IMR-90 (cell line): ENCODE measurements at regions not wholly inside any gene's neighbourhood (a gene's known extent, or its start where the extent isn't known, plus 50 kb on each side); places are given as distances from the start of the nearest gene placed in this dataset.

Experiments used
- ATAC-seq: fragments of 200-7000 bp; cut with Tn5 transposase; 2 replicates; pipeline ENCODE4 v1.9.1; 2020; ENCODE audit warnings: low read depth, mild to moderate bottlenecking, moderate library complexity
- BruUV-seq: library from RNA; stranded (reverse); fragments of 400-500 nt; replicated peaks from 2 replicates; lab custom pipeline; 2021; lab: Mats Ljungman, UMichigan
- CTCF ChIA-PET: fragments of 300-600 bp; formaldehyde crosslinking; extraction: SDS; loops from one replicate; lab custom pipeline; 2021; ENCODE audit warnings: antibody characterized with exemption; lab: Yijun Ruan, JAX
- POLR2A ChIA-PET: fragments of 300-600 bp; sonication (Branson Sonifier 250); formaldehyde crosslinking; loops from one replicate; lab custom pipeline; 2022; ENCODE audit warnings: antibody characterized with exemption; ENCODE audit not compliant: unreplicated experiment; lab: Charles Lee
- DNase-seq: peaks from one replicate; pipeline ENCODE4 v3.0.0; 2013
- H2AFZ ChIP-seq: replicated peaks from 2 replicates; pipeline ENCODE3; 2013; ENCODE audit warnings: low read length, mild to moderate bottlenecking; ENCODE audit not compliant: poor library complexity
- H2AK5ac ChIP-seq: 2 replicates; pipeline ENCODE4 v1.6.1; 2013; ENCODE audit warnings: low read depth, low read length, inconsistent platforms
- H2AK9ac ChIP-seq: replicated peaks from 2 replicates; pipeline ENCODE3; 2013; ENCODE audit warnings: mild to moderate bottlenecking, low read depth, low read length, moderate library complexity; ENCODE audit not compliant: poor library complexity
- H2BK120ac ChIP-seq: 2 replicates; pipeline ENCODE4 v1.6.1; 2013; ENCODE audit warnings: low read depth, low read length, inconsistent platforms
- H2BK15ac ChIP-seq: 3 replicates; pipeline ENCODE4 v1.6.1; 2013; ENCODE audit warnings: low read depth, low read length, inconsistent platforms
- H2BK20ac ChIP-seq: 2 replicates; pipeline ENCODE4 v1.6.1; 2013; ENCODE audit warnings: low read depth, mild to moderate bottlenecking, inconsistent platforms, low read length, moderate library complexity
- H2BK5ac ChIP-seq: 2 replicates; pipeline ENCODE4 v1.6.1; 2013; ENCODE audit warnings: mild to moderate bottlenecking, low read depth, low read length, inconsistent platforms; ENCODE audit not compliant: poor library complexity, severe bottlenecking
- H3K14ac ChIP-seq: replicated peaks from 2 replicates; pipeline ENCODE4 v1.6.1; 2013; ENCODE audit warnings: low read depth, low read length, inconsistent platforms
- H3K18ac ChIP-seq: 2 replicates; pipeline ENCODE4 v1.6.1; 2013; ENCODE audit warnings: low read depth, low read length, control low read depth
- H3K23ac ChIP-seq: 2 replicates; pipeline ENCODE4 v1.6.1; 2013; ENCODE audit warnings: low read depth, low read length, inconsistent platforms
- H3K27ac ChIP-seq: 2 replicates; pipeline ENCODE4 v1.5.1; 2013; ENCODE audit warnings: mild to moderate bottlenecking, control low read depth, low read length; ENCODE audit not compliant: insufficient read depth
- H3K27me3 ChIP-seq: 2 replicates; pipeline ENCODE4 v1.6.1; 2013; ENCODE audit warnings: low read length; ENCODE audit not compliant: control insufficient read depth, insufficient read depth
- H3K36me3 ChIP-seq: 2 replicates; pipeline ENCODE4 v1.6.1; 2013; ENCODE audit warnings: low read length, mixed read lengths; ENCODE audit not compliant: control insufficient read depth, insufficient read depth
- H3K4ac ChIP-seq: 2 replicates; pipeline ENCODE4 v1.6.1; 2013; ENCODE audit warnings: low read depth, low read length, inconsistent platforms
- H3K4me1 ChIP-seq: 2 replicates; pipeline ENCODE4 v1.6.1; 2013; ENCODE audit warnings: low read length, mixed read lengths; ENCODE audit not compliant: control insufficient read depth, insufficient read depth
- H3K4me2 ChIP-seq: 2 replicates; pipeline ENCODE4 v1.6.1; 2013; ENCODE audit warnings: low read depth, mild to moderate bottlenecking, control low read depth, low read length, moderate library complexity
- H3K4me3 ChIP-seq: 2 replicates; pipeline ENCODE4 v1.5.1; 2013; ENCODE audit warnings: low read depth, mild to moderate bottlenecking, control low read depth, low read length, moderate library complexity; ENCODE audit not compliant: insufficient read depth
- H3K56ac ChIP-seq: 2 replicates; pipeline ENCODE4 v1.6.1; 2013; ENCODE audit warnings: low read length, inconsistent platforms; ENCODE audit not compliant: insufficient read depth; ENCODE audit errors: extremely low read depth
- H3K79me1 ChIP-seq, 2 experiments: 2 replicates each; pipeline ENCODE4 v1.6.1; 2013; ENCODE audit warnings: low read length in 2 of 2, inconsistent platforms in 1 of 2, low read depth in 1 of 2
- H3K9ac ChIP-seq: 2 replicates; pipeline ENCODE4 v1.6.1; 2013; ENCODE audit warnings: low read depth, low read length, control low read depth
- H3K9me1 ChIP-seq: 2 replicates; pipeline ENCODE4 v1.6.1; 2013; ENCODE audit warnings: low read length, inconsistent platforms; ENCODE audit not compliant: insufficient read depth
- H3K9me3 ChIP-seq: 2 replicates; pipeline ENCODE4 v1.6.1; 2013; ENCODE audit warnings: low read length; ENCODE audit not compliant: control insufficient read depth, insufficient read depth
- H4K20me1 ChIP-seq: 2 replicates; pipeline ENCODE4 v1.6.1; 2013; ENCODE audit warnings: low read length, inconsistent platforms; ENCODE audit not compliant: insufficient read depth
- H4K5ac ChIP-seq: 2 replicates; pipeline ENCODE4 v1.6.1; 2013; ENCODE audit warnings: mild to moderate bottlenecking, low read depth, low read length, control low read depth
- H4K8ac ChIP-seq, 2 experiments: 2 replicates each; pipeline ENCODE4 v1.6.1; 2013; ENCODE audit warnings: low read depth in 2 of 2, low read length in 2 of 2, control low read depth in 1 of 2, inconsistent platforms in 1 of 2
- H4K91ac ChIP-seq: 2 replicates; pipeline ENCODE4 v1.6.1; 2013; ENCODE audit warnings: low read depth, low read length, inconsistent platforms; ENCODE audit not compliant: insufficient read depth
- BHLHE40 ChIP-seq: fragments of 150-350 bp; IDR thresholded peaks from 2 replicates; pipeline ENCODE4 v1.6.1; 2016; ENCODE audit warnings: mild to moderate bottlenecking, low read depth, low read length
- CEBPB ChIP-seq: IDR thresholded peaks from 2 replicates; pipeline ENCODE4 v1.6.1; 2012; ENCODE audit warnings: low read depth, low read length, improper control_type of control experiment
- CHD1 ChIP-seq: IDR thresholded peaks from 2 replicates; pipeline ENCODE4 v1.6.1; 2012; ENCODE audit warnings: low read depth, low read length, improper control_type of control experiment
- ELK1 ChIP-seq: fragments of 150-350 bp; IDR thresholded peaks from 2 replicates; pipeline ENCODE4 v1.6.1; 2016; ENCODE audit warnings: low read depth, mild to moderate bottlenecking, low read length, moderate library complexity, borderline replicate concordance
- FOS ChIP-seq: fragments of 150-350 bp; IDR thresholded peaks from 2 replicates; pipeline ENCODE4 v1.6.1; 2016; ENCODE audit warnings: low read depth, low read length
- MAZ ChIP-seq: IDR thresholded peaks from 2 replicates; pipeline ENCODE4 v1.6.1; 2012; ENCODE audit warnings: low read depth, mild to moderate bottlenecking, low read length, improper control_type of control experiment, moderate library complexity, borderline replicate concordance
- NFE2L2 ChIP-seq: fragments of 150-350 bp; IDR thresholded peaks from 2 replicates; pipeline ENCODE4 v1.6.1; 2016; ENCODE audit warnings: low read depth, mild to moderate bottlenecking, low read length
- WGBS, 2 experiments: methylation state at CpG; one replicate each; pipeline versions ENCODE4 v1.1.5 to v1.1.7; 2013; ENCODE audit warnings: missing lambda C conversion rate in 2 of 2; ENCODE audit not compliant: insufficient read length in 1 of 2; ENCODE audit errors: extremely low coverage in 2 of 2; 5-methylcytosine and 5-hydroxymethylcytosine counted together
- dilution Hi-C: fragments of 300-500 bp; cut with HindIII; formaldehyde crosslinking; loops from one replicate; pipeline ENCODE4 v1.14.3; 2018; ENCODE audit warnings: low sequenced_read_pairs; ENCODE audit not compliant: unreplicated experiment
- in situ Hi-C: fragments of 300-500 bp; cut with MboI; formaldehyde crosslinking; loops from 3 replicates; pipeline ENCODE4 v1.14.3; 2019; ENCODE audit warnings: low sequenced_read_pairs, inconsistent platforms, mixed read lengths
- intact Hi-C: fragments of 100-400 bp; cut with micrococcal nuclease; formaldehyde crosslinking; loops from 2 replicates; pipeline ENCODE4 v1.10.0; 2022
- TF ChIP-seq, protein P1 (sequence below): fragments of 150-350 bp; IDR thresholded peaks from 2 replicates; pipeline ENCODE4 v1.6.1; 2017; ENCODE audit warnings: mild to moderate bottlenecking, antibody characterized with exemption, low read length, low read depth

GRCh38 chr2:219844401-219845091 lies 217.1 kb downstream of the SLC4A3 start:
- Histone ChIP-seq H3K4me3 (no peak overlapping the region), H3K9me1 (no peaks in the 10 kb centered on the region), H4K5ac (no peak overlapping the region), H4K91ac (no peak overlapping the region), H2BK15ac (no peak overlapping the region), H4K20me1 (no peaks in the 10 kb centered on the region), H3K27me3 (peaks cover 3% of the 10 kb centered on the region), H3K4ac (no peak overlapping the region), H4K8ac (no peak overlapping the region), H2BK5ac (no peak overlapping the region), H3K9ac (no peak overlapping the region), H3K27ac (no peak overlapping the region), H3K79me1 (no peaks in the 10 kb centered on the region), H3K18ac (no peak overlapping the region), H3K23ac (no peak overlapping the region), H3K9me3 (no peaks in the 10 kb centered on the region), H2AFZ (no peak overlapping the region), H3K14ac (no peak overlapping the region), H3K4me2 (no peak overlapping the region), H2BK120ac (no peak overlapping the region), H3K56ac (no peak overlapping the region), H2AK9ac (no peak overlapping the region), H2BK20ac (no peak overlapping the region), H3K36me3 (no peaks in the 10 kb centered on the region), H3K4me1 (no peaks in the 10 kb centered on the region), H2AK5ac (no peak overlapping the region)
- TF ChIP-seq NFE2L2, result no peak
- TF ChIP-seq CEBPB, result no peak
- TF ChIP-seq MAZ, result no peak
- TF ChIP-seq, protein P1, sequence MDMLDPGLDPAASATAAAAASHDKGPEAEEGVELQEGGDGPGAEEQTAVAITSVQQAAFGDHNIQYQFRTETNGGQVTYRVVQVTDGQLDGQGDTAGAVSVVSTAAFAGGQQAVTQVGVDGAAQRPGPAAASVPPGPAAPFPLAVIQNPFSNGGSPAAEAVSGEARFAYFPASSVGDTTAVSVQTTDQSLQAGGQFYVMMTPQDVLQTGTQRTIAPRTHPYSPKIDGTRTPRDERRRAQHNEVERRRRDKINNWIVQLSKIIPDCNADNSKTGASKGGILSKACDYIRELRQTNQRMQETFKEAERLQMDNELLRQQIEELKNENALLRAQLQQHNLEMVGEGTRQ, result no peak
- no peak for TF ChIP-seq ELK1
- TF ChIP-seq BHLHE40, result no peak
- TF ChIP-seq CHD1, result no peak
- TF ChIP-seq FOS, result no peak
- ChIA-PET CTCF (no interaction called here), POLR2A (interaction anchor here (0.6 kb wide), 1 partner anchor 1562 kb away, joined by 3 read pairs; no protein-coding TSS in a partner anchor)
- in situ Hi-C loops, result no loop called here
- DNase-seq, result no peak
- 45% methylated on average over 3 of the region's 7 CpGs; no CpG with 5 or more reads in 1 of the 2 experiments for WGBS, 2 experiments
- BruUV-seq, result no TSS peak
- ATAC-seq, result no peak
- dilution Hi-C loops, result no loop called here
- intact Hi-C loops, result no loop called here
